GM12865 (cell line): ENCODE measurements at regions not wholly inside any gene's neighbourhood (a gene's known extent, or its start where the extent isn't known, plus 50 kb on each side); places are given as distances from the start of the nearest gene placed in this dataset.

ENCODE experiments used
- DNase-seq: peaks from one replicate; pipeline ENCODE4 v3.0.0; 2010; ENCODE audit warnings: low read depth
- H3K4me3 ChIP-seq: 2 replicates; pipeline ENCODE4 v1.5.1; 2011; ENCODE audit warnings: mild to moderate bottlenecking, low read depth, low read length, control low read depth
- CTCF ChIP-seq: IDR thresholded peaks from 2 replicates; pipeline ENCODE4 v1.5.1; 2011; ENCODE audit warnings: low read length, control low read depth, low read depth, inconsistent platforms; ENCODE audit not compliant: insufficient read depth; ENCODE audit errors: missing control alignments

GRCh38 chr3:193813501-193813830 is 220.5 kb downstream of the OPA1 start:
- DNase-seq = no peak
- no peak for TF ChIP-seq CTCF
- H3K4me3 ChIP-seq = no peak overlapping the region

GRCh38 chr3:193814166-193814892 is 221.3 kb downstream of the OPA1 start:
- no peak for TF ChIP-seq CTCF
- DNase-seq = no peak
- H3K4me3 ChIP-seq = no peak overlapping the region

GRCh38 chr3:193815246-193816027 is 222.4 kb downstream of the OPA1 start:
- DNase-seq = no peak
- no peak overlapping the region for H3K4me3 ChIP-seq
- TF ChIP-seq CTCF = no peak

- no peak for TF ChIP-seq CTCF
- DNase-seq = no peak
- H3K4me3 ChIP-seq = no peak overlapping the region
These were observed 223.0 kb downstream of the OPA1 start for GRCh38 chr3:193816028-193816395.

GRCh38 chr3:193816656-193817311 is 223.8 kb downstream of the OPA1 start:
- no peak for TF ChIP-seq CTCF
- H3K4me3 ChIP-seq = no peak overlapping the region
- no peak for DNase-seq

GRCh38 chr3:193819117-193820010 is 226.4 kb downstream of the OPA1 start:
- no peak for DNase-seq
- TF ChIP-seq CTCF = no peak
- H3K4me3 ChIP-seq = no peak overlapping the region
